K562 (cell line): ENCODE measurements at regions not wholly inside any gene's neighbourhood (a gene's known extent, or its start where the extent isn't known, plus 50 kb on each side); places are given as distances from the start of the nearest gene placed in this dataset.

Experiments
- EZH2 ChIP-seq: IDR thresholded peaks from 2 replicates; pipeline ENCODE4 v1.6.1; 2012; ENCODE audit warnings: low read depth, mild to moderate bottlenecking, inconsistent platforms, low read length, borderline replicate concordance
- FOS ChIP-seq: IDR thresholded peaks from 3 replicates; pipeline ENCODE4 v1.6.1; 2011; ENCODE audit not compliant: insufficient read length; ENCODE audit errors: extremely low read depth
- POLR2A ChIP-seq: fragments of 450-650 bp; conservative IDR thresholded peaks from 2 replicates; pipeline ENCODE4 v1.6.1; 2016
- PPARD ChIP-seq: fragments of 250-450 bp; sonication (Bioruptor Pico); IDR thresholded peaks from 2 replicates; pipeline ENCODE4 v1.8.0; 2022; ENCODE audit warnings: inconsistent platforms, mild to moderate bottlenecking, moderate library complexity
- TAL1 ChIP-seq: fragments of 450-650 bp; IDR thresholded peaks from 2 replicates; pipeline ENCODE4 v1.6.1; 2016; ENCODE audit warnings: mild to moderate bottlenecking
- TGIF2 ChIP-seq: sonication (generic); formaldehyde crosslinking; IDR thresholded peaks from 2 replicates; pipeline ENCODE4 v1.8.1; 2022; ENCODE audit warnings: mild to moderate bottlenecking, missing genetic modification reagents, moderate library complexity

- no peak for TF ChIP-seq EZH2
- no peak for TF ChIP-seq POLR2A
- no peak for TF ChIP-seq PPARD (CRISPR knock-in tag)
- TF ChIP-seq TAL1 = no peak
- no peak for TF ChIP-seq TGIF2 (CRISPR knock-in tag)
- no peak for TF ChIP-seq FOS
These were observed 205.1 kb downstream of the MEMO1 start for GRCh38 chr2:31805688-31806087.
